ENCODE measurements at regions not wholly inside any gene's neighbourhood (a gene's known extent, or its start where the extent isn't known, plus 50 kb on each side); places are given as distances from the start of the nearest gene placed in this dataset.

- TF ChIP-seq, protein P1, sequence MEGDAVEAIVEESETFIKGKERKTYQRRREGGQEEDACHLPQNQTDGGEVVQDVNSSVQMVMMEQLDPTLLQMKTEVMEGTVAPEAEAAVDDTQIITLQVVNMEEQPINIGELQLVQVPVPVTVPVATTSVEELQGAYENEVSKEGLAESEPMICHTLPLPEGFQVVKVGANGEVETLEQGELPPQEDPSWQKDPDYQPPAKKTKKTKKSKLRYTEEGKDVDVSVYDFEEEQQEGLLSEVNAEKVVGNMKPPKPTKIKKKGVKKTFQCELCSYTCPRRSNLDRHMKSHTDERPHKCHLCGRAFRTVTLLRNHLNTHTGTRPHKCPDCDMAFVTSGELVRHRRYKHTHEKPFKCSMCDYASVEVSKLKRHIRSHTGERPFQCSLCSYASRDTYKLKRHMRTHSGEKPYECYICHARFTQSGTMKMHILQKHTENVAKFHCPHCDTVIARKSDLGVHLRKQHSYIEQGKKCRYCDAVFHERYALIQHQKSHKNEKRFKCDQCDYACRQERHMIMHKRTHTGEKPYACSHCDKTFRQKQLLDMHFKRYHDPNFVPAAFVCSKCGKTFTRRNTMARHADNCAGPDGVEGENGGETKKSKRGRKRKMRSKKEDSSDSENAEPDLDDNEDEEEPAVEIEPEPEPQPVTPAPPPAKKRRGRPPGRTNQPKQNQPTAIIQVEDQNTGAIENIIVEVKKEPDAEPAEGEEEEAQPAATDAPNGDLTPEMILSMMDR (IDR thresholded peaks at IDR 0.05; ENCODE audit: insufficient read depth, low read length, poor library complexity, severe bottlenecking), result no peak
Measured at GRCh38 chr2:71976685-71977084, 171.0 kb downstream of the CYP26B1 start.

GRCh38 chr2:71974846-71975245, 172.8 kb downstream of the CYP26B1 start:
- H3K27me3 ChIP-seq (replicated peaks; ENCODE audit: control insufficient read depth, insufficient read depth, low read length), result no peaks in the 10 kb centered on the region
- H3K36me3 ChIP-seq (ENCODE audit: control insufficient read depth, insufficient read depth, low read length), result no peaks in the 10 kb centered on the region
- TF ChIP-seq, protein P1 (IDR thresholded peaks at IDR 0.05; ENCODE audit: insufficient read depth, low read length, poor library complexity, severe bottlenecking), result no peak
- no peak for DNase-seq (ENCODE audit: extremely low read depth, insufficient read length)
- no peak overlapping the region for H3K4me3 ChIP-seq (replicated peaks; ENCODE audit: low read depth, low read length)

More at GRCh38 chr2:71976685-71977084, 171.0 kb downstream of the CYP26B1 start:
- Histone ChIP-seq H3K4me3 (replicated peaks; ENCODE audit: low read depth, low read length) (no peak overlapping the region), H3K36me3 (ENCODE audit: control insufficient read depth, insufficient read depth, low read length) (no peaks in the 10 kb centered on the region), H3K27me3 (replicated peaks; ENCODE audit: control insufficient read depth, insufficient read depth, low read length) (no peaks in the 10 kb centered on the region)
- DNase-seq (ENCODE audit: extremely low read depth, insufficient read length), result no peak

- Histone ChIP-seq H3K36me3 (ENCODE audit: control insufficient read depth, insufficient read depth, low read length) (no peaks in the 10 kb centered on the region), H3K4me3 (replicated peaks; ENCODE audit: low read depth, low read length) (no peak overlapping the region), H3K27me3 (replicated peaks; ENCODE audit: control insufficient read depth, insufficient read depth, low read length) (no peaks in the 10 kb centered on the region; the same call in 1 of the 2 replicates)
- no peak for DNase-seq (ENCODE audit: extremely low read depth, insufficient read length)
- TF ChIP-seq, protein P1 (IDR thresholded peaks at IDR 0.05; ENCODE audit: insufficient read depth, low read length, poor library complexity, severe bottlenecking), result no peak
Measured at GRCh38 chr2:71971493-71971892, 176.2 kb downstream of the CYP26B1 start.

DNA sequence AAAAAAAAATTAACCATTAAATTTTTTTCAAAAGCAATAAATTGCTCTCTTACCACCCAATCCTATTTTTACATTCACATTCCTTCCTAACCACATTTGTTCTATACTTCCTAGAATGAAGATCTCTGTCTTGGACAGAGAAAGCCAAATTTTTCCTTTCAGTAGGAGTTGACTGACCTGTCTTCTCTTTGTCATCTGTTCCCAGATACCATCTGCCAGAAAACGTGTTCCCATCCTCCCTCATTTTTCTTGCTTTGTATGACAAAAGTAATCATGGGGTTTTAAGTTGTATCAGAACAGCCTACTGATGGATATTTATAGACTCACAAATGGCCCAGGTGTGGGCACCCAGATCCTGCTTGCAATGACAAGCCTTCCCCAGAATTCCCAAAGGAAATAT, 182.1 kb downstream of the CYP26B1 start:
- Histone ChIP-seq H3K36me3 (ENCODE audit: control insufficient read depth, insufficient read depth, low read length) (no peaks in the 10 kb centered on the region), H3K4me3 (replicated peaks; ENCODE audit: low read depth, low read length) (no peak overlapping the region), H3K27me3 (replicated peaks; ENCODE audit: control insufficient read depth, insufficient read depth, low read length) (no peaks in the 10 kb centered on the region; the same call in 1 of the 2 replicates)
- TF ChIP-seq, protein P1 (IDR thresholded peaks at IDR 0.05; ENCODE audit: insufficient read depth, low read length, poor library complexity, severe bottlenecking), result no peak
- no peak for DNase-seq (ENCODE audit: extremely low read depth, insufficient read length)

DNA sequence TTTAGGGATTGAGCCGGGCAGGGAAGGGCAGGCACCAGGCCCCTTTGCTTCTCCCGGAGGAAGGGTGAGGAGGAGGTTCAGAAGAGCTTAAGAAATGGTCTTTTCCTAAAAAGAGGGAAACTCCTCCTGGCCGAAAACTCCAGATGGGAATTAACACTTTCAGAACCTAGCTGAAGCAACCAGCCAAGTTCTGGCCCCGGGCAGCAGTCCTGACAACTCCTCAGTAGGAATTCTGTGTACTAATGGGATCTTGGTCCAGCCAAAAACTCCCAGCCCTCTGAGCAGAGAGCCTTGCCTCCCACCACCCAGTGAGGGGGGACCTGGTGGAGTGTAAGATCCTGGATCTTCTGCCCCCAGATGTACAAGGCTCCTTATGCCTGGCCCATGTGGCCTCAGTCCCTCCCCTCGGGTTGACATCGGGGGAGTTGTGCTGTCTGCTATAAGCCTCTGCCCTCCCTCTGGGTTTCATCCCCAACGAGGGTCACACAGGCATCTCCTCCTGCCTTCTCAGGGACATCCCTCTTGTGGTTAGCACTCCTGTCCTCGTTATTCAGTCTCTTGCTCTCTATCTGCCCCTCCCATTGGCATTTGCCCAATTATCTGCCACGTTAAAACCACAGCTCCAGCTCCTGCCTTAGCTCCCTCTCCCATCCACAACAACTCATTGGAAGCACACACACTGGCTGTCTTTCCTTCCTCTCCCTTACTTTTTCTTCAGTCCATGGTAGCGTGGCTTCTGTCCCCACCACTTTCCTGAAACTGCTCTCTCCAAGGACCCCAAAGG, 184.6 kb downstream of the CYP26B1 start:
- Histone ChIP-seq H3K4me3 (replicated peaks; ENCODE audit: low read depth, low read length) (no peak overlapping the region), H3K36me3 (ENCODE audit: control insufficient read depth, insufficient read depth, low read length) (no peaks in the 10 kb centered on the region), H3K27me3 (replicated peaks; ENCODE audit: control insufficient read depth, insufficient read depth, low read length) (no peaks in the 10 kb centered on the region)
- DNase-seq (ENCODE audit: extremely low read depth, insufficient read length), result no peak
- TF ChIP-seq, protein P1 (IDR thresholded peaks at IDR 0.05; ENCODE audit: insufficient read depth, low read length, poor library complexity, severe bottlenecking), result no peak

Measured in GM06990 (cell line).